ENCODE measurements at regions not wholly inside any gene's neighbourhood (a gene's known extent, or its start where the extent isn't known, plus 50 kb on each side); places are given as distances from the start of the nearest gene placed in this dataset.

DNA sequence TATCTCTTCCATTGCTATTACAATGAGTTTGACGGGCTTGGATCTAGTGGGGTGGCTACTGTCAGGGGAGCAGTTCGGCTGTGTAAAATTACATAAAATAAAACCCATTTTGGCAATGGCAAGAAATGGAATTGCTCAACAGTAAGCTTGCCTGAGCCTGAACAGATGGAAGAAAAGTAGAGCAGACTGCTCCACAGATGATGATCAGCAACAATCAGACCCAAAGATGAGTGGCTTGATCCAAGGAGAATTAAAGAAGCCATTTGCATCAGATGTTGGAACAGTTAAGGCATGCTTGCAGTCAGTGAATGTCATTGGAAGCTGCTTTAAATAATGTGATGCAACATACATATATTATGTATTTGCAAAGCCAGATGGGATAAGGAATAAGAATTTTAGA, 256.6 kb upstream of the SMIM30 start:
- TF ChIP-seq, protein P1, sequence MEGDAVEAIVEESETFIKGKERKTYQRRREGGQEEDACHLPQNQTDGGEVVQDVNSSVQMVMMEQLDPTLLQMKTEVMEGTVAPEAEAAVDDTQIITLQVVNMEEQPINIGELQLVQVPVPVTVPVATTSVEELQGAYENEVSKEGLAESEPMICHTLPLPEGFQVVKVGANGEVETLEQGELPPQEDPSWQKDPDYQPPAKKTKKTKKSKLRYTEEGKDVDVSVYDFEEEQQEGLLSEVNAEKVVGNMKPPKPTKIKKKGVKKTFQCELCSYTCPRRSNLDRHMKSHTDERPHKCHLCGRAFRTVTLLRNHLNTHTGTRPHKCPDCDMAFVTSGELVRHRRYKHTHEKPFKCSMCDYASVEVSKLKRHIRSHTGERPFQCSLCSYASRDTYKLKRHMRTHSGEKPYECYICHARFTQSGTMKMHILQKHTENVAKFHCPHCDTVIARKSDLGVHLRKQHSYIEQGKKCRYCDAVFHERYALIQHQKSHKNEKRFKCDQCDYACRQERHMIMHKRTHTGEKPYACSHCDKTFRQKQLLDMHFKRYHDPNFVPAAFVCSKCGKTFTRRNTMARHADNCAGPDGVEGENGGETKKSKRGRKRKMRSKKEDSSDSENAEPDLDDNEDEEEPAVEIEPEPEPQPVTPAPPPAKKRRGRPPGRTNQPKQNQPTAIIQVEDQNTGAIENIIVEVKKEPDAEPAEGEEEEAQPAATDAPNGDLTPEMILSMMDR (IDR thresholded peaks at IDR 0.05): no peak
- TF ChIP-seq POLR2A (IDR thresholded peaks at IDR 0.05): no peak

All from esophagus squamous epithelium (tissue), 4 donors.